IMR-90 (cell line): ENCODE measurements at regions not wholly inside any gene's neighbourhood (a gene's known extent, or its start where the extent isn't known, plus 50 kb on each side); places are given as distances from the start of the nearest gene placed in this dataset.

Experiments
- ATAC-seq: fragments of 200-7000 bp; cut with Tn5 transposase; 2 replicates; pipeline ENCODE4 v1.9.1; 2020; ENCODE audit warnings: low read depth, mild to moderate bottlenecking, moderate library complexity
- BruUV-seq: library from RNA; stranded (reverse); fragments of 400-500 nt; replicated peaks from 2 replicates; lab custom pipeline; 2021; lab: Mats Ljungman, UMichigan
- CTCF ChIA-PET: fragments of 300-600 bp; formaldehyde crosslinking; extraction: SDS; loops from one replicate; lab custom pipeline; 2021; ENCODE audit warnings: antibody characterized with exemption; lab: Yijun Ruan, JAX
- POLR2A ChIA-PET: fragments of 300-600 bp; sonication (Branson Sonifier 250); formaldehyde crosslinking; loops from one replicate; lab custom pipeline; 2022; ENCODE audit warnings: antibody characterized with exemption; ENCODE audit not compliant: unreplicated experiment; lab: Charles Lee
- DNase-seq: peaks from one replicate; pipeline ENCODE4 v3.0.0; 2013
- H2AFZ ChIP-seq: replicated peaks from 2 replicates; pipeline ENCODE3; 2013; ENCODE audit warnings: low read length, mild to moderate bottlenecking; ENCODE audit not compliant: poor library complexity
- H2AK5ac ChIP-seq: 2 replicates; pipeline ENCODE4 v1.6.1; 2013; ENCODE audit warnings: low read depth, low read length, inconsistent platforms
- H2AK9ac ChIP-seq: replicated peaks from 2 replicates; pipeline ENCODE3; 2013; ENCODE audit warnings: mild to moderate bottlenecking, low read depth, low read length, moderate library complexity; ENCODE audit not compliant: poor library complexity
- H2BK120ac ChIP-seq: 2 replicates; pipeline ENCODE4 v1.6.1; 2013; ENCODE audit warnings: low read depth, low read length, inconsistent platforms
- H2BK15ac ChIP-seq: 3 replicates; pipeline ENCODE4 v1.6.1; 2013; ENCODE audit warnings: low read depth, low read length, inconsistent platforms
- H2BK20ac ChIP-seq: 2 replicates; pipeline ENCODE4 v1.6.1; 2013; ENCODE audit warnings: low read depth, mild to moderate bottlenecking, inconsistent platforms, low read length, moderate library complexity
- H2BK5ac ChIP-seq: 2 replicates; pipeline ENCODE4 v1.6.1; 2013; ENCODE audit warnings: mild to moderate bottlenecking, low read depth, low read length, inconsistent platforms; ENCODE audit not compliant: poor library complexity, severe bottlenecking
- H3K14ac ChIP-seq: replicated peaks from 2 replicates; pipeline ENCODE4 v1.6.1; 2013; ENCODE audit warnings: low read depth, low read length, inconsistent platforms
- H3K18ac ChIP-seq: 2 replicates; pipeline ENCODE4 v1.6.1; 2013; ENCODE audit warnings: low read depth, low read length, control low read depth
- H3K23ac ChIP-seq: 2 replicates; pipeline ENCODE4 v1.6.1; 2013; ENCODE audit warnings: low read depth, low read length, inconsistent platforms
- H3K27ac ChIP-seq: 2 replicates; pipeline ENCODE4 v1.5.1; 2013; ENCODE audit warnings: mild to moderate bottlenecking, control low read depth, low read length; ENCODE audit not compliant: insufficient read depth
- H3K27me3 ChIP-seq: 2 replicates; pipeline ENCODE4 v1.6.1; 2013; ENCODE audit warnings: low read length; ENCODE audit not compliant: control insufficient read depth, insufficient read depth
- H3K36me3 ChIP-seq: 2 replicates; pipeline ENCODE4 v1.6.1; 2013; ENCODE audit warnings: low read length, mixed read lengths; ENCODE audit not compliant: control insufficient read depth, insufficient read depth
- H3K4ac ChIP-seq: 2 replicates; pipeline ENCODE4 v1.6.1; 2013; ENCODE audit warnings: low read depth, low read length, inconsistent platforms
- H3K4me1 ChIP-seq: 2 replicates; pipeline ENCODE4 v1.6.1; 2013; ENCODE audit warnings: low read length, mixed read lengths; ENCODE audit not compliant: control insufficient read depth, insufficient read depth
- H3K4me2 ChIP-seq: 2 replicates; pipeline ENCODE4 v1.6.1; 2013; ENCODE audit warnings: low read depth, mild to moderate bottlenecking, control low read depth, low read length, moderate library complexity
- H3K4me3 ChIP-seq: 2 replicates; pipeline ENCODE4 v1.5.1; 2013; ENCODE audit warnings: low read depth, mild to moderate bottlenecking, control low read depth, low read length, moderate library complexity; ENCODE audit not compliant: insufficient read depth
- H3K56ac ChIP-seq: 2 replicates; pipeline ENCODE4 v1.6.1; 2013; ENCODE audit warnings: low read length, inconsistent platforms; ENCODE audit not compliant: insufficient read depth; ENCODE audit errors: extremely low read depth
- H3K79me1 ChIP-seq, 2 experiments: 2 replicates each; pipeline ENCODE4 v1.6.1; 2013; ENCODE audit warnings: low read length in 2 of 2, inconsistent platforms in 1 of 2, low read depth in 1 of 2
- H3K9ac ChIP-seq: 2 replicates; pipeline ENCODE4 v1.6.1; 2013; ENCODE audit warnings: low read depth, low read length, control low read depth
- H3K9me1 ChIP-seq: 2 replicates; pipeline ENCODE4 v1.6.1; 2013; ENCODE audit warnings: low read length, inconsistent platforms; ENCODE audit not compliant: insufficient read depth
- H3K9me3 ChIP-seq: 2 replicates; pipeline ENCODE4 v1.6.1; 2013; ENCODE audit warnings: low read length; ENCODE audit not compliant: control insufficient read depth, insufficient read depth
- H4K20me1 ChIP-seq: 2 replicates; pipeline ENCODE4 v1.6.1; 2013; ENCODE audit warnings: low read length, inconsistent platforms; ENCODE audit not compliant: insufficient read depth
- H4K5ac ChIP-seq: 2 replicates; pipeline ENCODE4 v1.6.1; 2013; ENCODE audit warnings: mild to moderate bottlenecking, low read depth, low read length, control low read depth
- H4K8ac ChIP-seq, 2 experiments: 2 replicates each; pipeline ENCODE4 v1.6.1; 2013; ENCODE audit warnings: low read depth in 2 of 2, low read length in 2 of 2, control low read depth in 1 of 2, inconsistent platforms in 1 of 2
- H4K91ac ChIP-seq: 2 replicates; pipeline ENCODE4 v1.6.1; 2013; ENCODE audit warnings: low read depth, low read length, inconsistent platforms; ENCODE audit not compliant: insufficient read depth
- CHD1 ChIP-seq: IDR thresholded peaks from 2 replicates; pipeline ENCODE4 v1.6.1; 2012; ENCODE audit warnings: low read depth, low read length, improper control_type of control experiment
- CTCF ChIP-seq: conservative IDR thresholded peaks from 2 replicates; pipeline ENCODE4 v1.5.1; 2012; ENCODE audit warnings: mild to moderate bottlenecking, low read depth, low read length, improper control_type of control experiment
- MXI1 ChIP-seq: IDR thresholded peaks from 2 replicates; pipeline ENCODE4 v1.6.1; 2012; ENCODE audit warnings: low read depth, mild to moderate bottlenecking, low read length, moderate library complexity, borderline replicate concordance
- POLR2A ChIP-seq: IDR thresholded peaks from 2 replicates; pipeline ENCODE4 v1.6.1; 2012; ENCODE audit warnings: mild to moderate bottlenecking, low read depth, low read length
- SMC3 ChIP-seq: fragments of 150-350 bp; IDR thresholded peaks from 2 replicates; pipeline ENCODE4 v1.6.1; 2016; ENCODE audit warnings: low read depth, mild to moderate bottlenecking, antibody characterized with exemption, low read length, moderate library complexity
- WGBS, 2 experiments: methylation state at CpG; one replicate each; pipeline versions ENCODE4 v1.1.5 to v1.1.7; 2013; ENCODE audit warnings: missing lambda C conversion rate in 2 of 2; ENCODE audit not compliant: insufficient read length in 1 of 2; ENCODE audit errors: extremely low coverage in 2 of 2; 5-methylcytosine and 5-hydroxymethylcytosine counted together
- dilution Hi-C: fragments of 300-500 bp; cut with HindIII; formaldehyde crosslinking; loops from one replicate; pipeline ENCODE4 v1.14.3; 2018; ENCODE audit warnings: low sequenced_read_pairs; ENCODE audit not compliant: unreplicated experiment
- in situ Hi-C: fragments of 300-500 bp; cut with MboI; formaldehyde crosslinking; loops from 3 replicates; pipeline ENCODE4 v1.14.3; 2019; ENCODE audit warnings: low sequenced_read_pairs, inconsistent platforms, mixed read lengths
- intact Hi-C: fragments of 100-400 bp; cut with micrococcal nuclease; formaldehyde crosslinking; loops from 2 replicates; pipeline ENCODE4 v1.10.0; 2022

- no peaks in the 10 kb centered on the region for H3K9me3 ChIP-seq
- peak overlapping the region; percentile 85 for H2BK20ac ChIP-seq
- intact Hi-C loops (no loop called here), dilution Hi-C loops (no loop called here), in situ Hi-C loops (no loop called here)
- POLR2A ChIA-PET = no interaction called here
- no peak for TF ChIP-seq CTCF
- no peak for TF ChIP-seq SMC3
- TF ChIP-seq POLR2A = no peak
- no peak for TF ChIP-seq CHD1
- TF ChIP-seq MXI1 = no peak
- H3K27me3 ChIP-seq = no peaks in the 10 kb centered on the region; the same call in none of the 2 replicates
- peak overlapping the region; percentile 3 to 32; a peak in 3 of 4 replicates for H4K8ac ChIP-seq
- no peak overlapping the region for H2AFZ ChIP-seq
- peak overlapping the region; percentile 95 for H2BK120ac ChIP-seq
- CTCF ChIA-PET = no interaction called here
- H3K4me3 ChIP-seq = no peak overlapping the region
- no peak overlapping the region for H3K4me2 ChIP-seq
- DNase-seq (no peak), ATAC-seq (no peak)
- H3K79me1 ChIP-seq = no peaks in the 10 kb centered on the region
- H3K56ac ChIP-seq = no peak overlapping the region
- H2BK5ac ChIP-seq = no peak overlapping the region
- peak overlapping the region; percentile 65 for H2AK5ac ChIP-seq
- peak overlapping the region; percentile 87; the same call in 2 of the 3 replicates for H2BK15ac ChIP-seq
- no peaks in the 10 kb centered on the region for H3K36me3 ChIP-seq
- H3K4me1 ChIP-seq = peaks cover 9% of the 10 kb centered on the region
- H4K5ac ChIP-seq = no peak overlapping the region
- no peak overlapping the region for H3K9ac ChIP-seq
- WGBS, 2 experiments = 100% methylated on average over 2 of the region's 2 CpGs; no CpG with 5 or more reads in 1 of the 2 experiments
- H3K9me1 ChIP-seq = peaks cover 6% of the 10 kb centered on the region; the same call in 1 of the 2 replicates
- H3K27ac ChIP-seq = no peak overlapping the region
- no peaks in the 10 kb centered on the region for H4K20me1 ChIP-seq
- H3K14ac ChIP-seq = peak overlapping the region; percentile 83
- peak overlapping the region; percentile 77 for H4K91ac ChIP-seq
- no TSS peak for BruUV-seq
- H2AK9ac ChIP-seq = no peak overlapping the region
- peak overlapping the region; percentile 78; the same call in 1 of the 2 replicates for H3K4ac ChIP-seq
- H3K18ac ChIP-seq = no peak overlapping the region; the same call in 1 of the 2 replicates
- peak overlapping the region; percentile 48; the same call in 1 of the 2 replicates for H3K23ac ChIP-seq
Measured at GRCh38 chr2:67872481-67872880, 190.3 kb downstream of the C1D start.
